GM19452 (cell line): ENCODE measurements at regions not wholly inside any gene's neighbourhood (a gene's known extent, or its start where the extent isn't known, plus 50 kb on each side); places are given as distances from the start of the nearest gene placed in this dataset.

Experiments used
- ATAC-seq: cut with Tn5 transposase; IDR thresholded peaks from one replicate; pipeline ENCODE4 v1.9.1; 2021; ENCODE audit not compliant: unreplicated experiment

GRCh38 chr10:88163572-88163971, 300.1 kb downstream of the PTEN start:
- ATAC-seq = no peak

- ATAC-seq = no peak
Observed at GRCh38 chr10:88164471-88164870, 301.0 kb downstream of the PTEN start.

DNA sequence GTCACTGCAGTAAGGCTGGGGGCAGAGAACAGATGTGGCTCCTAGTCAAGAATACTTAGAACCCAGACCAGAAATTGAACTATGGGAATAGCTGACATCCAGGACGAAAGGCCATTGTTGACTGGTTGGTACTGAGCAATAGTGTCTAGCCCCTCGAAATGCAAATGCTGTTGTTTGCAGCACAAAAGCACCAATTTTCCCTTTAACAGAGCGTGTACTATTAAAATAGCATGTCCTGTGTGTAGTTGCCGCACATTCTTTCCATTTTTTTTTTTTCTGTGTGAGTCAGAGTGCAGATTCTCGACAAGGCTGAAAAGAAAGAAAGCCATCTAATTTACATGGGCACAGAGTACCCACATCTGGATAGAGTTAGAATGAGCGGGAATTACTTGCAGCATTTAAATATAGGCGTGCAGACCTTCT, 302.4 kb downstream of the PTEN start:
- ATAC-seq = no peak

DNA sequence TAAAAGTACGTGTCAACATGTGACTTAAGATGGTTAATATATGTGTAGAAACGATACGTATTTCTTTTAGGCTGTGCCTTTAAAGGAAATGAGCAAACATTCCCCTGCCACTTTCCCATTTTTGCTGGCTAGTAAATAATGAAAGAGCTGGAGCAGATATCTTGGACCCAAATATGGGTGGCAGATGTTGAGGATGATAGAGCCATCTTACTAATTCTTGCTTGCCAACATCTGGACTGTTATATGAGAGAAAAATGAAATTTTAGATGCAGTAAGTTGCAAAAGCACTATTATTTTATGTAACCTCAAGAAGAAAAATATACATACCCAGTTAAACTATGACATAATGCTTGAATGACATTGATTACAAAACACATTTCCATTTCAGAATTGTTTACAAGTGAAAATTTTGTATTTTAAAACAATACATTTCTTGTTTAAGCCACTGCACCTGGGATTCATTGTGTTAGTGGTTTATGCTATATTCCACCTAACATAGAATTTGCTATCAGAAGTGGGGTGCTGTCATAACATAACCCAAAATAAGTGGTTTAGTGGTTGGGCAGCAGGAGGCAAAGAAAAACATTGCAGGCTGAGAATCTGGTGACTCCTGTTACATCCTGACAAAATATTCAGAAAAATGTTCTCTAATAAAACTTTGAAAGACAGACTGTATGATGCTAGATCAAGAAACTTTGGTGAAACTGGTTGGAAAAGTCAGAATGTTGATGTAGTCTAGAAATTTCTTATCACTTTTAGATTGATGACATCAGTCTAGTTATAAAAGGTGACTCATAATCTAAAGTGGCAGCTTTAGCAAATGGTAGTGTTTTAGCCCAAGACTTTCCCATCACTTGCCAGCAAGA, 305.0 kb downstream of the PTEN start:
- ATAC-seq = no peak

- no peak for ATAC-seq
Observed at GRCh38 chr10:88169037-88169319, 305.6 kb downstream of the PTEN start.

DNA sequence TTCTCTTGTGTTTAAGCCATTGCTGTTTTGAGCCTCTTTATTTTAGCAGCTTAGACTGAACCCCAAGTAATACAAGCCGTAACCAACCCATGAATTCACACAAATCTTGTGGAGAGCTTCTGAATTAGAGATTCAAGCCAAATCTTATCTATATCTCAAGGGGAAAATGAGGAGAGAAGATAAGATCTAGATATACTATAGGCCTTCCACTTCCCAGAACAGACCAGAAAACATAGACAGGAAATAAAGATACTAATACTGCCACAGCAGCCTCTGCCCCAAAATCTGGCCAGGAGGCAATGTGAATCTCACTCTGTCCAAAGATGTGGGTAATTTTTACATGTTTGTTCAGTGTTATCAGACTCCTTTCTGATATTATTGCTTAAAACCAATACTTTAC, 307.2 kb downstream of the PTEN start:
- no peak for ATAC-seq

DNA sequence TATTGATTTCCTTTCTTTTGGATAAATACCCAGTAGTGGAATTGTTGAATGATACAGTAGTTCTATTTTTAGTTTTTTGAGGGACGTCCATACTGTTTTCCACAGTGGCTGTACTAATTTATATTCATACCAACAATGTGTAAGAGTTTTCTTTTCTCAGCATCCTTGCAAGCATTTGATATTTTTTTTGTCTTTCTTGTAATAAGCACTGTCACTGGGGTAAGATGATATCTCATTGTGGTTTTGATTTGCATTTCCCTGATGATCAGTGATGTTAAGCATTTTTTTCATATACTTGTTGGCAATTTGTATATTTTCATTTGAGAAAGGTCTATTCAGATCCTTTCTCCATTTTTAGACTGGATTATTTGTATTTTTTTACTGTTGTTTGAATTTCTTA, 308.7 kb downstream of the PTEN start:
- no peak for ATAC-seq

- no peak for ATAC-seq
Observed at GRCh38 chr10:88174391-88174790, 311.0 kb downstream of the PTEN start.

DNA sequence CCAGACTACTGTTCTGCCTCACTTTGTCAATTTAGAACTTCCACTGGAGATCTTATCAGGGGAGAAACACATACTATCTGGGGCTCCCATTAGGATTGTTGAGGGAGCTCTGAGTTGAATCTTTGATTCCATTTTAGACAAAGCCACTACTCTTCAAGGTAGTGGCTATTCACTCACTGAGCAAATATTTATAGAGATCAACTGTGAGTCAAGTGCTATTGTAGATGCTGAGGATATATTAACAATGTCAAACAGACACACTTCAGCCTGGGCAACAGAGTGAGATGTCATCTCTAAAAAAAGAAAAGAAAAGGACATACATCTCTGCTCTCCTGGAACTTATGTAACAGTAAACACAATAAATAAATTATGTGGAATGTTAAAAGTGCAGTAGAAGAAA, 315.3 kb downstream of the PTEN start:
- no peak for ATAC-seq

DNA sequence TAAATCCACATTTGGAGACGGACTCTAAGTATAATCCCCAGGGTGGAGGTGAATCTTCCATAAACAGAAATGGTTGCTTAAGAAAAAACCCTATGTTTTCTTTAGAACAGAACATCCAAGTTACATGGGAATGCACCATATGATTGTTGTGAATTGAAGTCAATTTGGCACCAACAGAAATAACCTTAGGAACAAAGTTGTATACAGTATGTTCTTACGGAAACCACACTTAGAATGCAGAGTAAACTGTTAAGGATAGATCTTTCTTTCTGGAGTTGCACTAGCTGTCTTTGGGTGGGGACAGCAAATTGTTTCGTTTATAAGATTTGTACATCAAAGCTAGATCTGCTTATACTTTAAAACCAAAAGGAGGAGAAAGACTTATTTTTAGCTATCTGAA, 316.4 kb downstream of the PTEN start:
- no peak for ATAC-seq

GRCh38 chr10:88181902-88182600, 318.6 kb downstream of the PTEN start:
- ATAC-seq = no peak

GRCh38 chr10:88182601-88182930, 319.1 kb downstream of the PTEN start:
- ATAC-seq = no peak

DNA sequence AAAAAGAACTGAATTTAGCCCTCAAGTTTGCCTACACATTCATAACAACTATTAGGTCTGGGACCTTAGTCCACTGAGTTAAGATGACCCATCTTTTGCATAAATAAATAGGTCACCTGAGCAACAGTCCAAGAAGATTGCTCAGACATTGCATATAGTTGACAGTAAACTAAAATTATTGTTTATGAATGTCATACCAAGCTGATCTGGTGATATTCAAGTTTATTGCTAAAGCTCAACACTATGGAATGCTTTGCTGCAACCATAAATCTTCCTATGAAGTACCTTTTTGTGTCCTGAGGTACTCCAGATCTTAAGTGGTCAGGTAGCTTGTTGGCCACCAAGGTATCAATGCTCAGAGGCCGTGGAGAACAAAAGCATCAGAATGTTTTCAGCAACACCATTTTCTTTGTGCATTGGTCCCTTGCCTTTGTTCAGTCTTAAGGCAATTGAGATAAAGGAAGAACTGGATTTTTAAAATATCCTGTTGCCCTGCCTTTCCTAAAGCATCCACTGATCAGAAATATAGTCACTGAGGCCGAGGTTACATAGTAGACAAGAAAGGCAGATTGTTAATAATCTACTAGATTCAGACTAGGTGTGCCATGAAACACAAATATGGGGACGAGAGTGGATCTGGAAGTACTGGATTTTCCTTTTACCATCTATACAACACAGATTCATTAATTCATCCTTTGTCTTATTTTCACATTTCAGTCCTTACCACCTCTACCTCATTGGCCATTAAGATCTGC, 321.3 kb downstream of the PTEN start:
- no peak for ATAC-seq

DNA sequence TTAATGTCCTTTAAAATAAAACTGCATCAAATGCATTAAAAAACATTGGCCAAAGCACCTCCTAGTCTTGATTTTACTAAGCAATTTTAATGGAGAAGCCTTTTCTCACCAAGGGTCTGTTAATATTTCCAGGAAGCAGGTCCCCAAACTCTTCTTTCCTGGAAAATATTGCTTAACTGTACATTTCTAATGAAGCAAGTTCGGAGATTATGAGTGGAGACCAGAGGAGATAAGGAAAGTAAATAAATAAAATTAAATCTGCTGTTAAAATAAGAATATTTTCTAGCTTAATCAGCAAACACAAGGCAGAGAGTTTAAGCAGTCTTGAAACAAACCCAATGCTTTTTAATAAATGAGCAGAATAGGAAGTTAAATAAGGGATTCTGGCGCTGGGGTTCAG, 322.4 kb downstream of the PTEN start:
- no peak for ATAC-seq

- ATAC-seq = no peak
Observed at GRCh38 chr10:88186335-88186734, 322.9 kb downstream of the PTEN start.

DNA sequence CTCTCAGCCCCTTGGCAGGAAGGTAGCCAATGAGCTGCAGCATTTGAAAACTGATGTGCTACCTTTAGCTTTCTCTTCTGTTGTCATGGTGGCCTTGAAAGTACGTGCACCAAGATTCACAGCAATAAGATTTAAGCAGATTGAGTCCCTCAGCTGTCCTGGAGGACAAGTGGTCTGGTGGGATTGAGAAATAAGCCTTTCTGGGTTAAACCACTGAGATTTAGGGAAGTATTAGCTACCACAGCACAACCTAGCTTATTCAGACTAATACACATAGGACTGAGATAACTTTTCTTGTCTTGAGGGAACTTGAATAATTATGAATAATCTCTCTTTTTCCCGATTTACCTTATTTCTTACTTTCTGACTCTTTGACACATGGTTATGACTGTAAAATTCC, 324.0 kb downstream of the PTEN start:
- no peak for ATAC-seq

DNA sequence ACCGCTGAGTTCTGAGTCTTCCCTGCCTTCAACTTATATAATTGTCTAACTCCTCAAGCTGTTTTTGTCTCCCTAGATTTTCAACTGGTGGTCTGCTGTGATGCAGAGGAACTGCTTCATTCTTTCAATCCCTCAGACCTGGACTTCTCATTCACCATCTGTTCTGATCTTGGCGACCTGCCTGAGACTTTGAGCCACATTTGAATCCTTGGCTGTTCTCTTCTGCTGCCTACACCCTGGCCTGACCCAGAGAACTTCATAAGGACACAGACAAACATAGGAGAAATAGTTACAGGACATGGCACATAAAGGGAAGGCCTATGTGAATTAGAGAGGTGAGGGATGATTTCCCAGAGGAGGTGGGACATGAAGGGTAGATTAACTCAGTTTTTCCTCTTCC, 326.7 kb downstream of the PTEN start:
- no peak for ATAC-seq

DNA sequence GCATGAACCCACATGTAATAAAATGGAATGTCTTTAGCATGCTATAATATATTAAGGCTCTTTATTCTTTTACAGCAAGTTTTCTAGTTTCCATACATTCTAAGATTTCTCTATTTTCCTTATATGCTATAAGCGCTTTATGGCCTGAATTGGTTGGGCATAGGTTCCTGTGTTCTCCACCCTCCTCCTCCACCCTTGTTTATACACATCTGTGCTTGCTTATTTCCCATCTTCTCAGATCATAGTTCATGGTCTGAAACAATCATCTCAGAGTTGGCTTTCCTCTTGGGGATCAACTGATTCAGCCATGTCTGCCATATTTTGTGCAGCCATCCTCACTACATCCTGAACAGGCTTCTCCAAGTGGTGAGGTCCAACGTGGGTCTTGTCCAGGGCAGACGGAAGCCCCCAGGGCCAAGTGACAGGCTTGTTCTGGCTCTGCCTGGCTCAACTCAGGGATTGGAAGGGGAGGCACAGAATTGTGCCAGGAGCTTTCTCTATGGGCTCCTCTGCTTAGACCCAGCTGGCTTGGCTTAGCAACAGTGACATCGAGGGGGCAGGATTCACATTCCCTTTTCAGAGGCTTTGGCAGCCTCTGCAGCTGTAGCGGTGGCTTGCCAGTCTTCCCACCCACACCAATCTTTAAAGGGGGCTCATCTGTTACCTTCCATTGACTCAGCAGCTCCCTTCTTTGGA, 327.3 kb downstream of the PTEN start:
- ATAC-seq = no peak

- no peak for ATAC-seq
Observed at GRCh38 chr10:88193018-88193417, 329.6 kb downstream of the PTEN start.

DNA sequence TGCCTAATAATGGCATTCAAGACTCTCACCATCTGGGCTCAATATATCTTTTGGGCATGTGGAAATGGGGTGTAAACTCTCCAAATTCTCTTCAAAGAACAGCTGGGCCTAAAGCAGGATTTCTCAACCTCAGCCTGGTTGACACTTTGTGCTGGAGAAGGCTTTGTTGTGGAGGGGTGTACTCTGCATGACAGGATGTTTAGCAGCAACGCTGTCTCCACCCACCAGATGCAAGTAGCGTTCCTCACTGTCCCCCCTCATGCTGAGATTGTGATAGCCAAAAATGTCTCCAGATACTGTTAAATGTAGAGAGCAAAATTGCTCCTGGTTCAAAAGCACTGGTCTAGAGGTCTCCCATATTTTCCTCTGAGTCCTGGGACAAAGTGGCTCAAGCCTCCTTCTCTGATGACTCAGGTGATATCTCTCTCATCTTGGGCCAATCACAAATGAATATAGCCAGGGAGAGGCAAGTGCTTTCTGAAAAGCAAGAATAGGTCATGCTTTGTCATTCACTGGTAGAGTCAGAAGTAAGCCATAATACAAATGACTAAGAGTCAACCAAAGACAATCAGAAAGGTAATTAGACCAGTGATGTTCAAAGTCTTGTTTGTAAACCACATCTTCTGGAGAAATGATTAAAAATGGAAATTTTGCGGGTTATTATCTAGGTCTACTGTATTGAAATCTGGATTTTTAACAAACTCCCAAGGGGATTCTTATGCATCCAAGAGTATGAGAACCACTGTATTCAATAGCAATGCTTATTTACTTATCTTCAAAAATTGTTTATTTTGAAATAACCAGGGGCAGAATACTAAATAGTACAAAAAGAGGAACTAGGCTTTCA, 330.8 kb downstream of the PTEN start:
- ATAC-seq = no peak

DNA sequence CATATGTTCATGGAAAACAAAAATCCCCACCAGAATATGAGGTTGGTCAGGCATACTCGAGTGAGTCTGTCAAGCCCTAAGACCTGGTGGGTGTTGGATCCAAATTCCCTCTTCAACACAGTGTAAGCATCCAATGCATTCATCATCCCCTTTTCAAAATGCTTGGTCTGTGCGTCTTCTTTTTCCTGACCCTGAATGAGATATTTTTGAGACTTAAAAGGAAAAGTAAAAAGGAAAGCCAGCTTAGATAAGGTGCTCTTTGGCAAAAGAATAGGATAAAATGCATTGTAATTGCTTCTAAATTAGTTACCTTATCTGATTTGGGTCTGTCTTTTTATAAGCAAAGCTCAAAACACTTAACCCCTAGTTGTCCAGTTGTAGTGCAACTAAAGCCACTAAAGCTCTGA, 331.5 kb downstream of the PTEN start:
- ATAC-seq = no peak
